ENCODE measurements at regions not wholly inside any gene's neighbourhood (a gene's known extent, or its start where the extent isn't known, plus 50 kb on each side); places are given as distances from the start of the nearest gene placed in this dataset.

DNA sequence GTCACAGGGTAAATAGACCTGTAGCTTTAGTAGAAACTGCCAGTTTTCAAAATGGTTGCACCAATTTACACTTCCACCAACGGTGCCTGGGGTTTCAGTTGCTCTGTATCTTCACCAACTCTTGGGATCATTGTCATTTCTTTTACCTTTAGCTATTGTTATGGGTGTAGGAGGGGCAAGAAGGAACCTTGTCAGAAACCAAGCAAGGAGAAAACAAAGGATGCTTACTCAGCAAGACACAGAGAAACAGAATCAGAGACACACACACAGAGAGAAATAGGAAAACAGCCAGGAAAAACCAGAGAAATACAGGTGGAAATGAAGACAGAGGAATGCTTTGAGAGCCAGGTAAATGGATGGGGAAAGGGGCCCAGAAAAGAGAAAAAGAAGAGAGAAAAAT is 367.6 kb downstream of the MIAT start:
- H3K36me3 Mint-ChIP-seq (ENCODE audit: insufficient read depth, unreplicated experiment), result no peaks in the 10 kb centered on the region
- no peak overlapping the region for H3K4me3 Mint-ChIP-seq (ENCODE audit: unreplicated experiment)
- H3K9me3 Mint-ChIP-seq (ENCODE audit: unreplicated experiment), result no peaks in the 10 kb centered on the region
- H3K27ac Mint-ChIP-seq (ENCODE audit: low read depth, unreplicated experiment), result no peak overlapping the region
- ChIA-PET POLR2A (no interaction called here), CTCF (no interaction called here)
- BruUV-seq (replicated peaks), result no TSS peak
- peaks cover 49% of the 10 kb centered on the region for H3K27me3 Mint-ChIP-seq (ENCODE audit: insufficient read depth, unreplicated experiment)
- TF ChIP-seq, protein P1, sequence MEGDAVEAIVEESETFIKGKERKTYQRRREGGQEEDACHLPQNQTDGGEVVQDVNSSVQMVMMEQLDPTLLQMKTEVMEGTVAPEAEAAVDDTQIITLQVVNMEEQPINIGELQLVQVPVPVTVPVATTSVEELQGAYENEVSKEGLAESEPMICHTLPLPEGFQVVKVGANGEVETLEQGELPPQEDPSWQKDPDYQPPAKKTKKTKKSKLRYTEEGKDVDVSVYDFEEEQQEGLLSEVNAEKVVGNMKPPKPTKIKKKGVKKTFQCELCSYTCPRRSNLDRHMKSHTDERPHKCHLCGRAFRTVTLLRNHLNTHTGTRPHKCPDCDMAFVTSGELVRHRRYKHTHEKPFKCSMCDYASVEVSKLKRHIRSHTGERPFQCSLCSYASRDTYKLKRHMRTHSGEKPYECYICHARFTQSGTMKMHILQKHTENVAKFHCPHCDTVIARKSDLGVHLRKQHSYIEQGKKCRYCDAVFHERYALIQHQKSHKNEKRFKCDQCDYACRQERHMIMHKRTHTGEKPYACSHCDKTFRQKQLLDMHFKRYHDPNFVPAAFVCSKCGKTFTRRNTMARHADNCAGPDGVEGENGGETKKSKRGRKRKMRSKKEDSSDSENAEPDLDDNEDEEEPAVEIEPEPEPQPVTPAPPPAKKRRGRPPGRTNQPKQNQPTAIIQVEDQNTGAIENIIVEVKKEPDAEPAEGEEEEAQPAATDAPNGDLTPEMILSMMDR (IDR thresholded peaks at IDR 0.05; ENCODE audit: unreplicated experiment), result no peak
- DNase-seq (ENCODE audit: unreplicated experiment), result no peak
- intact Hi-C loops (cut with micrococcal nuclease), result no loop called here
- peaks cover 2% of the 10 kb centered on the region for H3K4me1 Mint-ChIP-seq (ENCODE audit: insufficient read depth, unreplicated experiment)

DNA sequence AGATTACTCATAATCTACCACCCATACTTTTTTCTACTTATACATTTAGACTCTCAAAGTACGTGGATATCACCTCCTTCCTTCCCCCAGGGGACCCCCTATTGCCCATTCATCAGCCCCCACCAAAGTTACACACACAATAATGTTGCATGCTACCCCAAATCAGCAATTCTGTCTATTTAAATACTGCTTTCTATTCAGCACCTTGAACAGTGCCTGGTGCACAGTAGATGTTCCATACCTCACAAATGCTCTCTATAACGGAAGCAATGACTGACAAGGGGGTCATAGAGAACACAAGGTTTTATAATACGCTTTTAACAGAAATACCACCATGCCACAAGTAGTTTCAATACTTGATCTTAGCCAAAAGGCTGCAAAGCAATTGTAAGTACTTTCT is 370.7 kb downstream of the MIAT start:
- Mint-ChIP-seq H3K27ac (ENCODE audit: low read depth, unreplicated experiment) (no peak overlapping the region), H3K27me3 (ENCODE audit: insufficient read depth, unreplicated experiment) (peaks cover 50% of the 10 kb centered on the region), H3K4me1 (ENCODE audit: insufficient read depth, unreplicated experiment) (no peaks in the 10 kb centered on the region), H3K4me3 (ENCODE audit: unreplicated experiment) (no peak overlapping the region), H3K36me3 (ENCODE audit: insufficient read depth, unreplicated experiment) (no peaks in the 10 kb centered on the region), H3K9me3 (ENCODE audit: unreplicated experiment) (no peaks in the 10 kb centered on the region)
- TF ChIP-seq, protein P1 (IDR thresholded peaks at IDR 0.05; ENCODE audit: unreplicated experiment), result no peak
- no peak for DNase-seq (ENCODE audit: unreplicated experiment)
- intact Hi-C loops (cut with micrococcal nuclease), result no loop called here
- POLR2A ChIA-PET, result no interaction called here
- CTCF ChIA-PET, result no interaction called here
- BruUV-seq (replicated peaks), result no TSS peak

DNA sequence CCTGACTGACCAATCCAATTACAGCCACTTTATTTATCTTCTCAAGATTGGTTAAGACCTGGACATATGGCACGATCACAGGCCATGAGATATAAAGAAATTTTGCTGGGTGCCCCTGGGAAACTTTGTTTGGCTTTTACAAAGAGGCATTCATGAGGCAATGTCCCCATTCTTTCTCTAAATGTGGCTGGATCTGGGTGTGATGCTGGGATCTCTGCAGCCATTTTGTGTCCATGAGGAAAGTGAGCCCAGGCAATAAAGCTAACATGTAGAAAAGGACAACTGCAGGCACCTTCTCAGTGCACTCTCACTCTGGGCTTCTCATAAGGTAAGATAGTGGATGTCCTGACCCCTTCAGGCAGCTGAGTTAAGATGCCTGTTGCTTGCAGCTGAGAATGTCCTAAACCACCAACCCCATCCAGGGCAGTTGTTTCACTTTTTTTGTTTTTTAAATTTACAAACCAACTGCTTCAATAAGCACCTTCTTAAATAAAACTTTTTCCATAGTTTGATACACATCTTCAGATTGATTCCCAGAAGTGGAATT is 372.3 kb downstream of the MIAT start:
- CTCF ChIA-PET, result no interaction called here
- DNase-seq (ENCODE audit: unreplicated experiment), result no peak
- no peaks in the 10 kb centered on the region for H3K36me3 Mint-ChIP-seq (ENCODE audit: insufficient read depth, unreplicated experiment)
- intact Hi-C loops (cut with micrococcal nuclease), result no loop called here
- no peak overlapping the region for H3K4me3 Mint-ChIP-seq (ENCODE audit: unreplicated experiment)
- no peaks in the 10 kb centered on the region for H3K9me3 Mint-ChIP-seq (ENCODE audit: unreplicated experiment)
- BruUV-seq (replicated peaks), result no TSS peak
- no peak overlapping the region for H3K27ac Mint-ChIP-seq (ENCODE audit: low read depth, unreplicated experiment)
- POLR2A ChIA-PET, result no interaction called here
- no peaks in the 10 kb centered on the region for H3K4me1 Mint-ChIP-seq (ENCODE audit: insufficient read depth, unreplicated experiment)
- peaks cover 57% of the 10 kb centered on the region for H3K27me3 Mint-ChIP-seq (ENCODE audit: insufficient read depth, unreplicated experiment)
- TF ChIP-seq, protein P1 (IDR thresholded peaks at IDR 0.05; ENCODE audit: unreplicated experiment), result no peak

DNA sequence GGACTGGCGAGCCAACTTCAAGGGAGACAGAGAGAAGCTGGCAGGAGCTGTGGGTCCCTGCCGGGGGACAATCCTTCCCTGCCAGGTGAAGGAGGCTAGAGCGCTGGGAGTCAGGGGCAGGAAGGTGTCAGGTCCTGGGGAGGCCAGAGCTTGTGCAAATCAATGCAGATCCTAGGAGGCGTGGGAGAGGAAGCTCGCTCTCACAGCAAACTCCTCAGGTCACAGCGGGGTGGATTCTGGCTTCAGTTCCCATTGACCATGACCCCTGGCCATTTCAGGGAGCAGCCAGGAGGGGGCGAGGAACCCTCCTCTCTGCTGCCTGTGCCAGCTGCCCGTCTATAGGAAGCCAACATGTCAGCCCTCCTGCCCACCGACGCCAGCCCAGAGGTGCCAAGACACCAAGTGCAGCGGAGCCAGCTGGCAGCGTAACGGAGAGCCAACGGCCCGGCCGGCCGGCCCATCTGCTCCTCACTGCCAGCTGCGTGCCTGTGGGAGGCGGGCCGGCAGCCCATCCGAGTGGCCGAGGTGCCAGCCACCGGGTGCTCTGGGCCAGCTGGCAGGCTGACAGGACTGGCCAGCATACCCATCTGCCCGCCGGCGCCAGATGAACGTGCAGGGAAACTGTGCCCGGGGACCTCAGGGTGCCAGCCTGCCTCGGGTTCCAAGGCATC is 374.8 kb downstream of the MIAT start:
- intact Hi-C loops (cut with micrococcal nuclease), result no loop called here
- Mint-ChIP-seq H3K27me3 (ENCODE audit: insufficient read depth, unreplicated experiment) (peaks cover 58% of the 10 kb centered on the region), H3K4me1 (ENCODE audit: insufficient read depth, unreplicated experiment) (no peaks in the 10 kb centered on the region), H3K27ac (ENCODE audit: low read depth, unreplicated experiment) (no peak overlapping the region), H3K36me3 (ENCODE audit: insufficient read depth, unreplicated experiment) (no peaks in the 10 kb centered on the region), H3K4me3 (ENCODE audit: unreplicated experiment) (no peak overlapping the region), H3K9me3 (ENCODE audit: unreplicated experiment) (no peaks in the 10 kb centered on the region)
- no TSS peak for BruUV-seq (replicated peaks)
- POLR2A ChIA-PET, result no interaction called here
- CTCF ChIA-PET, result interaction anchor here (0.6 kb wide), 2 partner anchors 52 to 571 kb away, joined by 3 to 4 read pairs; no protein-coding TSS in a partner anchor
- DNase-seq (ENCODE audit: unreplicated experiment), result peak; percentile 5
- TF ChIP-seq, protein P1 (IDR thresholded peaks at IDR 0.05; ENCODE audit: unreplicated experiment), result no peak
